GM23248 (cell line): ENCODE measurements at regions not wholly inside any gene's neighbourhood (a gene's known extent, or its start where the extent isn't known, plus 50 kb on each side); places are given as distances from the start of the nearest gene placed in this dataset.

ENCODE experiments used
- DNase-seq: peaks from one replicate; pipeline ENCODE4 v3.0.0-alpha.2; 2015
- H2AFZ ChIP-seq: fragments of 200-600 bp; sonication (generic); 2 replicates; pipeline ENCODE4 v1.6.1; 2016; ENCODE audit warnings: antibody characterized with exemption
- H3F3A ChIP-seq: fragments of 200-600 bp; sonication (generic); 2 replicates; pipeline ENCODE4 v1.6.1; 2016; ENCODE audit warnings: mild to moderate bottlenecking, antibody characterized with exemption, mixed run types; ENCODE audit not compliant: insufficient read depth
- H3K27ac ChIP-seq: fragments of 200-600 bp; sonication (generic); 2 replicates; pipeline ENCODE4 v1.5.1; 2016; ENCODE audit warnings: mild to moderate bottlenecking
- H3K27me3 ChIP-seq: fragments of 200-600 bp; sonication (generic); replicated peaks from 2 replicates; pipeline ENCODE4 v1.6.1; 2016; ENCODE audit warnings: mild to moderate bottlenecking; ENCODE audit not compliant: insufficient read depth
- H3K36me3 ChIP-seq: fragments of 200-600 bp; sonication (generic); 2 replicates; pipeline ENCODE4 v1.6.1; 2016; ENCODE audit warnings: low read depth, mild to moderate bottlenecking
- H3K4me1 ChIP-seq: fragments of 200-600 bp; sonication (generic); 2 replicates; pipeline ENCODE4 v1.6.1; 2016; ENCODE audit warnings: mild to moderate bottlenecking; ENCODE audit not compliant: insufficient read depth
- H3K4me2 ChIP-seq: fragments of 200-600 bp; sonication (generic); one replicate; pipeline ENCODE4 v1.6.1; 2016; ENCODE audit warnings: mild to moderate bottlenecking; ENCODE audit not compliant: unreplicated experiment
- H3K4me3 ChIP-seq: fragments of 200-600 bp; sonication (generic); 2 replicates; pipeline ENCODE4 v1.5.1; 2016; ENCODE audit warnings: mild to moderate bottlenecking
- H3K79me2 ChIP-seq: fragments of 200-600 bp; sonication (generic); 2 replicates; pipeline ENCODE4 v1.6.1; 2016; ENCODE audit warnings: mild to moderate bottlenecking; ENCODE audit not compliant: insufficient read depth
- H3K9ac ChIP-seq: fragments of 200-600 bp; sonication (generic); 2 replicates; pipeline ENCODE4 v1.6.1; 2016; ENCODE audit warnings: mild to moderate bottlenecking
- H3K9me2 ChIP-seq: fragments of 200-600 bp; sonication (generic); 2 replicates; pipeline ENCODE4 v1.6.1; 2016; ENCODE audit warnings: mixed run types, mild to moderate bottlenecking, moderate library complexity; ENCODE audit not compliant: insufficient read depth
- H3K9me3 ChIP-seq: fragments of 200-600 bp; sonication (generic); one replicate; pipeline ENCODE4 v1.6.1; 2017; ENCODE audit warnings: low read depth
- H4K20me1 ChIP-seq: fragments of 200-600 bp; sonication (generic); 2 replicates; pipeline ENCODE4 v1.6.0; 2016; ENCODE audit not compliant: insufficient read depth
- EZH2 ChIP-seq: fragments of 200-600 bp; sonication (generic); IDR thresholded peaks from 2 replicates; pipeline ENCODE4 v1.6.1; 2018; ENCODE audit warnings: antibody characterized with exemption, mild to moderate bottlenecking; ENCODE audit not compliant: insufficient read depth, poor library complexity, severe bottlenecking
- EZH2phosphoT487 ChIP-seq: fragments of 200-600 bp; sonication (generic); IDR thresholded peaks from 2 replicates; pipeline ENCODE4 v1.6.1; 2018; ENCODE audit warnings: antibody characterized with exemption, moderate library complexity, mild to moderate bottlenecking, low read depth; ENCODE audit not compliant: insufficient read depth
- WGBS, 2 experiments: methylation state at CpG; one replicate each; pipeline ENCODE4 v1.1.6; 2015 to 2017; ENCODE audit warnings: low lambda C conversion rate in 2 of 2, low coverage in 1 of 2; ENCODE audit errors: missing lambda C conversion rate in 2 of 2; 5-methylcytosine and 5-hydroxymethylcytosine counted together
- in situ Hi-C: fragments of 300-500 bp; cut with MboI; formaldehyde crosslinking; loops from 2 replicates; pipeline ENCODE4 v1.15.0; 2020

DNA sequence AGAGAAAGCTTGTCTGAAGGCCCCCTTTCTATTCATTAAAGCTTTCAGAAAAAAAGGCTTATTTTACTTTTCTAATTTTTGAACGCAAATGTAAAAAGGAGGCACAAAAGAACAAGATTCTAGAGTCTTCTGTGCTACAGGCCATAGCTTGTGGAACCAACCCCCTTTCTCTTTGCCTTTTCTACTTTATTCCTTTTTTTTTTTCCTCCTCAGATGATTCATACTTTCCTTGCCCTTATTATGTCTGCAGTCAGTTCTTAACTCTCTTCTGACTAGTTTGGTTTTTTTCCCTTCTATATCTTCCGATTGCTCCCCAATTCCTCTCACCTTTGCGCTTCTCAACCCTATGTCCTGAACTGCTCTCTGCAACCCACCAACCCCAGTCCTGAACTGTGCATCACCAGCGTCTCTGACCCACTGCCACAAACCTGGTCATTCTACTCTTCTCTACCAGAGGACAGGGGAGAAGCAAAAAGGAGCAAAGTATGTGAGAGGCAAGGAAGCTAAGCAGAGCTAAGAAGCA lies 56.9 kb upstream of the WIPF1 start:
- TF ChIP-seq EZH2phosphoT487 (no peak), EZH2 (no peak)
- peaks cover 98% of the 10 kb centered on the region for H3K79me2 ChIP-seq
- no peaks in the 10 kb centered on the region for H4K20me1 ChIP-seq
- H2AFZ ChIP-seq = no peak overlapping the region
- no peaks in the 10 kb centered on the region for H3F3A ChIP-seq
- H3K9ac ChIP-seq = peak overlapping the region; percentile 17; the same call in 1 of the 2 replicates
- no peak overlapping the region for H3K4me3 ChIP-seq
- no peaks in the 10 kb centered on the region for H3K9me3 ChIP-seq
- peak overlapping the region; percentile 33 for H3K27ac ChIP-seq
- in situ Hi-C loops = no loop called here
- peaks cover 10% of the 10 kb centered on the region; the same call in 1 of the 2 replicates for H3K4me1 ChIP-seq
- peaks cover 12% of the 10 kb centered on the region; the same call in 1 of the 2 replicates for H3K36me3 ChIP-seq
- DNase-seq = peak; percentile 67
- no peaks in the 10 kb centered on the region for H3K27me3 ChIP-seq
- WGBS, 2 experiments = 86 to 91% methylated on average over 4 of the region's 4 CpGs
- peak overlapping the region; percentile 18 for H3K4me2 ChIP-seq
- H3K9me2 ChIP-seq = no peaks in the 10 kb centered on the region

DNA sequence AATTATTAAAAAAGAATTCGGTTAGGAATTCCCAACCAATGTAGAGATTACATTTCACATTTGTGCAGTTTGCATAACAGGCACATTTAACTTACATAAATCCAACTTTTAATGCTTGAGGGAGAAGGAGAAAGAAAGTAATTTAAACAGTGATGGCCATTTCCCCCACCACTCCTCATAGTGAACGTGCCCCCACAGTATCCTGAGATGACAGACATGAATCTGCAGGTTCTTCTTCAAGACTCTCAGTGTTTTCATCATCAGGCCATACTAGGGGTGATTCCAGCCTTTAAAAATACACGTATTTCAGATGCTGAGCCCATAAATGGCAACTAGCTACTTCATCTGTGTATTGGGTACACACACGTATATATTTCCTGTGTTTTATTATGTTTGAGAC lies 51.3 kb upstream of the WIPF1 start:
- 96 to 98% methylated on average over 4 of the region's 4 CpGs for WGBS, 2 experiments
- no peak overlapping the region for H3K4me3 ChIP-seq
- H3K9ac ChIP-seq = no peak overlapping the region
- H3F3A ChIP-seq = no peaks in the 10 kb centered on the region
- no peaks in the 10 kb centered on the region for H3K9me2 ChIP-seq
- no peak overlapping the region for H2AFZ ChIP-seq
- in situ Hi-C loops = no loop called here
- H3K36me3 ChIP-seq = no peaks in the 10 kb centered on the region
- H3K9me3 ChIP-seq = no peaks in the 10 kb centered on the region
- no peaks in the 10 kb centered on the region for H4K20me1 ChIP-seq
- H3K27ac ChIP-seq = no peak overlapping the region
- peaks cover 100% of the 10 kb centered on the region for H3K79me2 ChIP-seq
- no peak overlapping the region for H3K4me2 ChIP-seq
- TF ChIP-seq EZH2phosphoT487 (no peak), EZH2 (no peak)
- no peaks in the 10 kb centered on the region for H3K27me3 ChIP-seq
- no peak for DNase-seq
- peaks cover 11% of the 10 kb centered on the region for H3K4me1 ChIP-seq
